ENCODE measurements at regions not wholly inside any gene's neighbourhood (a gene's known extent, or its start where the extent isn't known, plus 50 kb on each side); places are given as distances from the start of the nearest gene placed in this dataset.

- DNase-seq (ENCODE audit: low read depth in 2 of 2) = no peak
Measured at GRCh38 chr14:82432301-82433105, 898.9 kb upstream of the SEL1L start.

- DNase-seq (ENCODE audit: low read depth in 2 of 2) = no peak
Measured at GRCh38 chr14:82438436-82438835, 904.8 kb upstream of the SEL1L start.

- DNase-seq (ENCODE audit: low read depth in 2 of 2) = no peak
Measured at GRCh38 chr14:82441270-82441669, 907.6 kb upstream of the SEL1L start.

- no peak for DNase-seq (ENCODE audit: low read depth in 2 of 2)
Measured at GRCh38 chr14:82445810-82446570, 912.3 kb upstream of the SEL1L start.

GRCh38 chr14:82447586-82447985 lies 913.9 kb upstream of the SEL1L start:
- no peak for DNase-seq (ENCODE audit: low read depth in 2 of 2)

- DNase-seq (ENCODE audit: low read depth in 2 of 2) = no peak
Measured at GRCh38 chr14:82449926-82450468, 916.3 kb upstream of the SEL1L start.

GRCh38 chr14:82451675-82452074 lies 918.0 kb upstream of the SEL1L start:
- no peak for DNase-seq (ENCODE audit: low read depth in 2 of 2)

- DNase-seq (ENCODE audit: low read depth in 2 of 2) = no peak
Measured at GRCh38 chr14:82482345-82482744, 948.7 kb upstream of the SEL1L start.

- DNase-seq (ENCODE audit: low read depth in 2 of 2) = no peak
Measured at GRCh38 chr14:82488473-82488872, 954.8 kb upstream of the SEL1L start.

GRCh38 chr14:82490397-82490796 lies 956.7 kb upstream of the SEL1L start:
- DNase-seq (ENCODE audit: low read depth in 2 of 2) = no peak

- no peak for DNase-seq (ENCODE audit: low read depth in 2 of 2)
Measured at GRCh38 chr14:82492157-82492556, 958.5 kb upstream of the SEL1L start.

- no peak for DNase-seq (ENCODE audit: low read depth in 2 of 2)
Measured at GRCh38 chr14:82500222-82500621, 966.6 kb upstream of the SEL1L start.

- DNase-seq (ENCODE audit: low read depth in 2 of 2) = no peak
Measured at GRCh38 chr14:82501554-82501953, 967.9 kb upstream of the SEL1L start.

GRCh38 chr14:82502043-82502442 lies 968.4 kb upstream of the SEL1L start:
- DNase-seq (ENCODE audit: low read depth in 2 of 2) = no peak

GRCh38 chr14:82504894-82505293 lies 971.2 kb upstream of the SEL1L start:
- no peak for DNase-seq (ENCODE audit: low read depth in 2 of 2)

- no peak for DNase-seq (ENCODE audit: low read depth in 2 of 2)
Measured at GRCh38 chr14:82510007-82510406, 976.4 kb upstream of the SEL1L start.

GRCh38 chr14:82511399-82511798 lies 977.7 kb upstream of the SEL1L start:
- no peak for DNase-seq (ENCODE audit: low read depth in 2 of 2)

GRCh38 chr14:82520765-82521164 lies 987.1 kb upstream of the SEL1L start:
- no peak for DNase-seq (ENCODE audit: low read depth in 2 of 2)

- no peak for DNase-seq (ENCODE audit: low read depth in 2 of 2)
Measured at GRCh38 chr14:82521191-82521590, 987.5 kb upstream of the SEL1L start.

GRCh38 chr14:82528016-82528415 lies 994.4 kb upstream of the SEL1L start:
- no peak for DNase-seq (ENCODE audit: low read depth in 2 of 2)

- no peak for DNase-seq (ENCODE audit: low read depth in 2 of 2)
Measured at GRCh38 chr14:82533351-82533750, 999.7 kb upstream of the SEL1L start.

GRCh38 chr14:82536566-82536965 lies 1002.9 kb upstream of the SEL1L start:
- no peak for DNase-seq (ENCODE audit: low read depth in 2 of 2)

GRCh38 chr14:82537831-82538230 lies 1004.2 kb upstream of the SEL1L start:
- no peak for DNase-seq (ENCODE audit: low read depth in 2 of 2)
